Astrocyte (in vitro differentiated cells and primary cell): ENCODE measurements at regions not wholly inside any gene's neighbourhood (a gene's known extent, or its start where the extent isn't known, plus 50 kb on each side); places are given as distances from the start of the nearest gene placed in this dataset.
A peak's percentile ranks its signal among the peaks of the same experiment; 100 is the strongest.

Source experiments
- DNase-seq: peaks from one replicate; pipeline ENCODE4 v3.0.0-alpha.2; 2010; ENCODE audit warnings: low read depth
- FAIRE-seq: peaks from 2 replicates; lab custom pipeline; 2011; peaks lifted over from hg19 to GRCh38; lab: Jason Lieb, UNC
- H2AFZ ChIP-seq: 2 replicates; pipeline ENCODE4 v1.6.0; 2012; ENCODE audit warnings: low read depth, low read length, inconsistent platforms
- H3K27ac ChIP-seq: 2 replicates; pipeline ENCODE4 v1.5.1; 2011; ENCODE audit warnings: low read depth, low read length, inconsistent platforms
- H3K27me3 ChIP-seq: 2 replicates; pipeline ENCODE4 v1.6.0; 2011; ENCODE audit warnings: low read length, inconsistent platforms; ENCODE audit not compliant: insufficient read depth
- H3K36me3 ChIP-seq: 2 replicates; pipeline ENCODE4 v1.5.1; 2011; ENCODE audit warnings: low read length, inconsistent platforms; ENCODE audit not compliant: insufficient read depth
- H3K4me1 ChIP-seq: 2 replicates; pipeline ENCODE4 v1.5.1; 2011; ENCODE audit warnings: low read length, inconsistent platforms; ENCODE audit not compliant: insufficient read depth
- H3K4me2 ChIP-seq: 2 replicates; pipeline ENCODE4 v1.6.0; 2012; ENCODE audit warnings: low read length, inconsistent platforms
- H3K4me3 ChIP-seq: 2 replicates; pipeline ENCODE4 v1.5.1; 2011; ENCODE audit warnings: low read depth, mild to moderate bottlenecking, low read length, inconsistent platforms; ENCODE audit not compliant: insufficient read depth
- H3K79me2 ChIP-seq: 2 replicates; pipeline ENCODE4 v1.6.0; 2012; ENCODE audit warnings: mild to moderate bottlenecking, low read length, inconsistent platforms; ENCODE audit not compliant: insufficient read depth
- H3K9ac ChIP-seq: 2 replicates; pipeline ENCODE4 v1.6.0; 2012; ENCODE audit warnings: mild to moderate bottlenecking, low read length, inconsistent platforms
- H3K9me3 ChIP-seq: 2 replicates; pipeline ENCODE4 v1.5.1; 2012; ENCODE audit warnings: low read depth, mild to moderate bottlenecking, low read length, inconsistent platforms; ENCODE audit not compliant: insufficient read depth
- H4K20me1 ChIP-seq: 2 replicates; pipeline ENCODE4 v1.6.0; 2012; ENCODE audit warnings: low read length, inconsistent platforms; ENCODE audit not compliant: insufficient read depth
- H3K27ac Mint-ChIP-seq: one replicate; pipeline ENCODE4 v1.8.0; 2021; ENCODE audit warnings: mild to moderate bottlenecking, mixed read lengths; ENCODE audit not compliant: unreplicated experiment
- H3K27me3 Mint-ChIP-seq: one replicate; pipeline ENCODE4 v1.8.0; 2021; ENCODE audit warnings: low read depth, mixed read lengths; ENCODE audit not compliant: unreplicated experiment
- H3K36me3 Mint-ChIP-seq: one replicate; pipeline ENCODE4 v1.8.0; 2021; ENCODE audit warnings: low read depth, mixed read lengths; ENCODE audit not compliant: unreplicated experiment
- H3K4me1 Mint-ChIP-seq: one replicate; pipeline ENCODE4 v1.8.0; 2021; ENCODE audit warnings: low read depth, mixed read lengths; ENCODE audit not compliant: unreplicated experiment
- H3K4me3 Mint-ChIP-seq: one replicate; pipeline ENCODE4 v1.8.0; 2021; ENCODE audit warnings: mild to moderate bottlenecking, moderate library complexity, mixed read lengths; ENCODE audit not compliant: unreplicated experiment
- H3K9me3 Mint-ChIP-seq: one replicate; pipeline ENCODE4 v1.8.0; 2021; ENCODE audit warnings: mild to moderate bottlenecking, mixed read lengths; ENCODE audit not compliant: unreplicated experiment
- EZH2 ChIP-seq: IDR thresholded peaks from 2 replicates; pipeline ENCODE4 v1.6.1; 2012; ENCODE audit warnings: mild to moderate bottlenecking, low read length, inconsistent platforms; ENCODE audit not compliant: insufficient read depth
- TF ChIP-seq, protein P1 (sequence below): IDR thresholded peaks from 2 replicates; pipeline ENCODE4 v1.5.1; 2011; ENCODE audit warnings: low read depth, mild to moderate bottlenecking, inconsistent platforms, low read length, moderate library complexity; ENCODE audit not compliant: insufficient read depth

DNA sequence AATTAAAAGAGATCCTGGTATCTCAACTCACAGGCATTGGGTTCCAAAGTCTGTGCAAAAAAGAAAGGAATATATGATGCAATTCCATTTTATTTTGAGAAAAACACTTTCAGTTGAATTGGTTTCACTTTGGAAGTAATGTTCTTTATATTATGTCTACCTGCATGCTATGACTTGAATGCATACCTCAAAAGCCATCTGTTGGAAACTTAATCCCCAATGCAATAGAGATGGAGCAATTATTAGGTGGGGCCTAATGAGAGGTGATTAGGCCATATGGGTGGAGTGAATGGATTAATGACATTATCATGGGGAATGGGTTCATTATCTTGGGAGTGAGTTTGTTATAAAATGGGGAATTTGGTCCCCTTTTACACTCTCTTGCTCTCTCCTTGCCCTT lies 293.3 kb downstream of the CSNK1G3 start:
- Histone ChIP-seq H3K27ac (no peak overlapping the region), H3K79me2 (no peaks in the 10 kb centered on the region), H2AFZ (no peak overlapping the region), H3K36me3 (no peaks in the 10 kb centered on the region), H4K20me1 (no peaks in the 10 kb centered on the region), H3K4me1 (peaks cover 4% of the 10 kb centered on the region), H3K4me3 (no peak overlapping the region), H3K9me3 (no peaks in the 10 kb centered on the region), H3K9ac (no peak overlapping the region), H3K27me3 (no peaks in the 10 kb centered on the region), H3K4me2 (no peak overlapping the region)
- Mint-ChIP-seq H3K36me3 (no peaks in the 10 kb centered on the region), H3K4me1 (peaks cover 39% of the 10 kb centered on the region), H3K27me3 (no peaks in the 10 kb centered on the region), H3K9me3 (no peaks in the 10 kb centered on the region), H3K4me3 (no peak overlapping the region), H3K27ac (no peak overlapping the region)
- DNase-seq (no peak), FAIRE-seq (no peak)
- TF ChIP-seq EZH2 = no peak
- TF ChIP-seq, protein P1, sequence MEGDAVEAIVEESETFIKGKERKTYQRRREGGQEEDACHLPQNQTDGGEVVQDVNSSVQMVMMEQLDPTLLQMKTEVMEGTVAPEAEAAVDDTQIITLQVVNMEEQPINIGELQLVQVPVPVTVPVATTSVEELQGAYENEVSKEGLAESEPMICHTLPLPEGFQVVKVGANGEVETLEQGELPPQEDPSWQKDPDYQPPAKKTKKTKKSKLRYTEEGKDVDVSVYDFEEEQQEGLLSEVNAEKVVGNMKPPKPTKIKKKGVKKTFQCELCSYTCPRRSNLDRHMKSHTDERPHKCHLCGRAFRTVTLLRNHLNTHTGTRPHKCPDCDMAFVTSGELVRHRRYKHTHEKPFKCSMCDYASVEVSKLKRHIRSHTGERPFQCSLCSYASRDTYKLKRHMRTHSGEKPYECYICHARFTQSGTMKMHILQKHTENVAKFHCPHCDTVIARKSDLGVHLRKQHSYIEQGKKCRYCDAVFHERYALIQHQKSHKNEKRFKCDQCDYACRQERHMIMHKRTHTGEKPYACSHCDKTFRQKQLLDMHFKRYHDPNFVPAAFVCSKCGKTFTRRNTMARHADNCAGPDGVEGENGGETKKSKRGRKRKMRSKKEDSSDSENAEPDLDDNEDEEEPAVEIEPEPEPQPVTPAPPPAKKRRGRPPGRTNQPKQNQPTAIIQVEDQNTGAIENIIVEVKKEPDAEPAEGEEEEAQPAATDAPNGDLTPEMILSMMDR = no peak

DNA sequence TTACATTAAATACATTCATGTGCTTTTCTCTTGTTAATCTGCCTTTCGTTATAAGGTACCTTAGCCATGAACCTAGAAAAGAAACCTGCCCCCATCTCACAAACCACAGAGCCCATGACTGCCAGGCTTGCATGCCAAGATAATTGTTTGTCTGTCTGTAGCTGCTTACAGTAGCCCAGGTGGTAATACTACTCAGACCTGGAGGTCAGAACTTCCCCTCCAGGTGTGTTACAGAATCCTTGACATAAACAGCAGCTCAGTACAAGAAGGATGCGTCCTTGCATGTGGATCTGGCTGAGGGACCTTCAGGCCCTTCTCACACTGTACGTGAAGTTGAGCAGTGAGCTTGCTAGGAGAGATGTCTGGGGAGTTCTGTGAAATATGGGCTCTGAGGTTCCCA lies 291.4 kb downstream of the CSNK1G3 start:
- Mint-ChIP-seq H3K36me3 (no peaks in the 10 kb centered on the region), H3K27ac (no peak overlapping the region), H3K4me1 (peaks cover 23% of the 10 kb centered on the region), H3K27me3 (no peaks in the 10 kb centered on the region), H3K9me3 (no peaks in the 10 kb centered on the region), H3K4me3 (no peak overlapping the region)
- Histone ChIP-seq H3K9me3 (no peaks in the 10 kb centered on the region), H3K4me2 (no peak overlapping the region), H3K9ac (no peak overlapping the region), H3K36me3 (no peaks in the 10 kb centered on the region), H3K4me1 (peaks cover 4% of the 10 kb centered on the region), H3K79me2 (no peaks in the 10 kb centered on the region), H3K27ac (no peak overlapping the region), H2AFZ (no peak overlapping the region), H3K27me3 (no peaks in the 10 kb centered on the region), H3K4me3 (no peak overlapping the region), H4K20me1 (no peaks in the 10 kb centered on the region)
- FAIRE-seq (peak; percentile 26), DNase-seq (no peak)
- TF ChIP-seq, protein P1 = no peak
- no peak for TF ChIP-seq EZH2

DNA sequence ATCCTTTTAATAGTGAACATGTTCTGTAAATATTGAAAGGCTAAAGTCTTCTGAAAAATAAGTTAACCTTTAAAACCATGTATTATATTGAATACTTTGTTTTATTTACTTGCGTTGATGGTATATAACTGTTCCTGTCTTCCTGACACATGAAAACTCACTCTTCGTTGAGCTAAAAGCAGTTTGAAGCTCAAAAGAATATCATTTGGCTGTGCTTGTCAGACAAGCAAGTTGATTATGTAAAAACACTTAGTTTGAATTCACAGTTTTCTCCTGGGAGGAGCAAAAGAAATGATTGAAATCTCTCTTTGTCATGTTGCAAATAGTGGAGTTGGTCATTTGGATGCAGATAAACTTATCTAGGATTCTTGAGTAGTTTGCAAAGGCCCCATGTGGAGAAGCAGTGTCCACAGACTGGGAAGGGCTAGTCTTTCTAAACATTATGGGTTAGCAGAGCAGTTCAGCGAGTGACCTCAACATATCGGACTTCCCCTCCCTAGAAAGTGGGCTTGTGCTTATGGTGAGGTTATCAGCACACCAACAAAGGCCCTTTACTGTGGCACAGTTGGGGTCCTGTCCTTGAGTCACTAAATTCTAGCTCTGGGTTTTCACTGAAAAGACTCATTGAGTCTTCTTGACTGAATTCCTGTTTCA lies 290.4 kb downstream of the CSNK1G3 start:
- TF ChIP-seq, protein P1 = no peak
- TF ChIP-seq EZH2 = no peak
- Mint-ChIP-seq H3K4me3 (no peak overlapping the region), H3K27ac (no peak overlapping the region), H3K27me3 (no peaks in the 10 kb centered on the region), H3K36me3 (no peaks in the 10 kb centered on the region), H3K4me1 (peaks cover 14% of the 10 kb centered on the region), H3K9me3 (no peaks in the 10 kb centered on the region)
- no peak overlapping the region for H3K4me2 ChIP-seq
- H3K27ac ChIP-seq = no peak overlapping the region
- H4K20me1 ChIP-seq = no peaks in the 10 kb centered on the region
- FAIRE-seq = no peak
- no peaks in the 10 kb centered on the region for H3K79me2 ChIP-seq
- H3K9me3 ChIP-seq = no peaks in the 10 kb centered on the region
- no peaks in the 10 kb centered on the region for H3K27me3 ChIP-seq
- no peak overlapping the region for H3K4me3 ChIP-seq
- no peak for DNase-seq
- H3K36me3 ChIP-seq = no peaks in the 10 kb centered on the region
- H3K9ac ChIP-seq = no peak overlapping the region
- H2AFZ ChIP-seq = no peak overlapping the region
- H3K4me1 ChIP-seq = peaks cover 4% of the 10 kb centered on the region
